ENCODE measurements at regions not wholly inside any gene's neighbourhood (a gene's known extent, or its start where the extent isn't known, plus 50 kb on each side); places are given as distances from the start of the nearest gene placed in this dataset.

DNA sequence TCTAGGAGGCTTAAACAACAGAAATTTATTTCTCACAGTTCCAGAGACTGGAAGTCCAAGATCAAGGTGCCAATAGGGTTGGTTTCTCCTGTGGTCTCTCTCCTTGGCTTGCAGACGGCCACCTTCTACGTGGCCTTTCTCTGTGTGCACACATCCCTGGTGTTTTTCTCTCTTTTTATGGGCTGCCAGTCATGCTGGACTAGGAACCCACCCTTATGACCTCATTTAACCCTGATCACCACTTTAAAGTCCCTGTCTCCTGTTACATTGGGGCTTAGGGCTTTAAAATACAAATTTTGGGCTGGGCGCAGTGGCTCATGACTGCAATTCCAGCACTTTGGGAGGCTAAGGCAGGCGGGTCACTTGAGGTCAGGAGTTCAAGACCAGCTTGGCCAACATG lies 157.1 kb downstream of the TLE1 start:
- Histone ChIP-seq H3K4me3 (ENCODE audit: low read depth in 1 of 3, low read length in 3 of 3) (no peak overlapping the region), H3K4me1 (ENCODE audit: control insufficient read depth in 3 of 3, insufficient read depth in 2 of 3, low read depth in 1 of 3, low read length in 2 of 3) (no peaks in the 10 kb centered on the region), H3K36me3 (ENCODE audit: control insufficient read depth in 3 of 3, insufficient read depth in 2 of 3, low read depth in 1 of 3, low read length in 3 of 3) (no peaks in the 10 kb centered on the region), H3K27ac (ENCODE audit: low read depth in 1 of 3, low read length in 2 of 3) (no peak overlapping the region), H3K9me3 (ENCODE audit: control insufficient read depth in 2 of 2, insufficient read depth in 1 of 2, low read depth in 1 of 2, low read length in 1 of 2) (no peaks in the 10 kb centered on the region), H3K27me3 (ENCODE audit: control insufficient read depth in 3 of 3, insufficient read depth in 3 of 3, low read length in 3 of 3) (no peaks in the 10 kb centered on the region)
- DNase-seq (no peak), FAIRE-seq (no peak)
- WGBS, 3 donors: 82 to 91% (median 83%) methylated on average over 4 of the region's 4 CpGs

DNA sequence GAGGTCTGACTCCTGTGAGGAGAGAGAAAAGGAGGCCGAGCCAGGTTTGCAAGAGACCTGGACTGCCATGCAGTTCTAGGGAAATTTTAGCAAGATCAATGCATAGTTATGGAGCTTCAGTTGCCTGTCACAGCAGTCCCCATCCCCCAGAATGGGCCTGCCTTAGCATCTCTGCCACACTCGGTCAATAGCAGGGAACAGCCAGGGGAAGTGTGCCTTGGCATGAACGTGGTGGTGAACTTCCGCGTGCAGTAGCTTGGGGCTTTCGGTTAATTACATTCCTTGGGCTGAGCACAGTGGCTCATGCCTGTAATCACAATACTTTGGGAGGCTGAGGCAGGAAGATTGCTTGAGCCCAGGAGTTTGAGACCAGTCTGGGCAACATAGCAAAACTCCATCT lies 157.8 kb downstream of the TLE1 start:
- H3K9me3 ChIP-seq (ENCODE audit: control insufficient read depth in 2 of 2, insufficient read depth in 1 of 2, low read depth in 1 of 2, low read length in 1 of 2): no peaks in the 10 kb centered on the region
- H3K4me3 ChIP-seq (ENCODE audit: low read depth in 1 of 3, low read length in 3 of 3): no peak overlapping the region
- no peaks in the 10 kb centered on the region for H3K4me1 ChIP-seq (ENCODE audit: control insufficient read depth in 3 of 3, insufficient read depth in 2 of 3, low read depth in 1 of 3, low read length in 2 of 3)
- H3K27ac ChIP-seq (ENCODE audit: low read depth in 1 of 3, low read length in 2 of 3): no peak overlapping the region
- DNase-seq (no peak), FAIRE-seq (no peak)
- no peaks in the 10 kb centered on the region for H3K27me3 ChIP-seq (ENCODE audit: control insufficient read depth in 3 of 3, insufficient read depth in 3 of 3, low read length in 3 of 3)
- H3K36me3 ChIP-seq (ENCODE audit: control insufficient read depth in 3 of 3, insufficient read depth in 2 of 3, low read depth in 1 of 3, low read length in 3 of 3): no peaks in the 10 kb centered on the region
- WGBS, 3 donors: 81 to 94% (median 92%) methylated on average over 6 of the region's 6 CpGs

DNA sequence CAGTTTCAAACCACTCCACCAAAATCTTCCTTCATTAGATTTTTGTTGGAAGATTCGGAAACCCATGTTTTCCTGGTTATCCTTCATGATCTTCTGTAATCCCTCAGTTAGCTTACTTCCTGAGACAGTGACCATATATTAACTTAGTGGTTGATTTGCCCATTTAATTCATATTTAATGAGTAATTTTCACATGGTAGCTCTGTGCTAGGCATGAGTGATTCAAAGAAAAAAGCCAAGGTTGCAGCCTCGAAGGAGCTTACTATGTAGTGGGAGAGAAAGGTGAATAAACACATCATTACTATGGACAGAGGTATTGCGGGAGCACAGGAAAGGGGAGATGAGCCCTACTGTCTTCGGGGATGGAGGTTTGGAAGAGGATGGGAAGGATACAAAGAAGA lies 158.5 kb downstream of the TLE1 start:
- Histone ChIP-seq H3K4me1 (ENCODE audit: control insufficient read depth in 3 of 3, insufficient read depth in 2 of 3, low read depth in 1 of 3, low read length in 2 of 3) (no peaks in the 10 kb centered on the region), H3K4me3 (ENCODE audit: low read depth in 1 of 3, low read length in 3 of 3) (no peak overlapping the region), H3K9me3 (ENCODE audit: control insufficient read depth in 2 of 2, insufficient read depth in 1 of 2, low read depth in 1 of 2, low read length in 1 of 2) (no peaks in the 10 kb centered on the region), H3K27me3 (ENCODE audit: control insufficient read depth in 3 of 3, insufficient read depth in 3 of 3, low read length in 3 of 3) (no peaks in the 10 kb centered on the region), H3K36me3 (ENCODE audit: control insufficient read depth in 3 of 3, insufficient read depth in 2 of 3, low read depth in 1 of 3, low read length in 3 of 3) (no peaks in the 10 kb centered on the region), H3K27ac (ENCODE audit: low read depth in 1 of 3, low read length in 2 of 3) (no peak overlapping the region)
- DNase-seq (no peak), FAIRE-seq (no peak)
- WGBS, 3 donors: 86 to 92% (median 91%) methylated on average over 4 of the region's 4 CpGs

DNA sequence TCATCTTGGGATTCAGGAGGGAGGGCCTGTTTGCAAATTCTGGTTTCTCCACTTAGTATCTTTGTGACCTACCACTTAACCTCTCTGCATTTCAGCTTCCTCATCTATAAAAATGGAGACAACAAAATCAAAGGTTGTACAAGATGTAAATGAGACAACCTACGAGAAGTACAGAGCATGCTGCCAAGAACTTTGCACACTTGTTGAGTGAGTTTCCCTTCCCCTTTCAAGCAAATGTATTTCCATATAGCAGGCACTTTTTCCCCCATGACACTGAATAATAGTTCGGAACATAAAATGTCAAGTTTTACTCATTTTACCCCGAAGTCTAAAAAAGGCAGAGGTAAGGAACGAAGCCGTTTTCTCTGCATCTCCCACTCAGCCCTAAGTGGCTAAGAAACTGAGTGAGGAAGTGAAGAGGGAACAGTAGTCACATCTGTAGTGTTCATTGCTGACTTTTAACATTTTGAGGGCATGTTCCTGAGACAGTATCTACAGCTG lies 159.0 kb downstream of the TLE1 start:
- Histone ChIP-seq H3K4me3 (ENCODE audit: low read depth in 1 of 3, low read length in 3 of 3) (no peak overlapping the region), H3K27ac (ENCODE audit: low read depth in 1 of 3, low read length in 2 of 3) (no peak overlapping the region), H3K27me3 (ENCODE audit: control insufficient read depth in 3 of 3, insufficient read depth in 3 of 3, low read length in 3 of 3) (no peaks in the 10 kb centered on the region), H3K9me3 (ENCODE audit: control insufficient read depth in 2 of 2, insufficient read depth in 1 of 2, low read depth in 1 of 2, low read length in 1 of 2) (no peaks in the 10 kb centered on the region), H3K4me1 (ENCODE audit: control insufficient read depth in 3 of 3, insufficient read depth in 2 of 3, low read depth in 1 of 3, low read length in 2 of 3) (no peaks in the 10 kb centered on the region), H3K36me3 (ENCODE audit: control insufficient read depth in 3 of 3, insufficient read depth in 2 of 3, low read depth in 1 of 3, low read length in 3 of 3) (no peaks in the 10 kb centered on the region)
- FAIRE-seq: no peak
- DNase-seq: no peak
- 74 to 82% (median 75%) methylated on average over 5 of the region's 5 CpGs for WGBS, 3 donors

DNA sequence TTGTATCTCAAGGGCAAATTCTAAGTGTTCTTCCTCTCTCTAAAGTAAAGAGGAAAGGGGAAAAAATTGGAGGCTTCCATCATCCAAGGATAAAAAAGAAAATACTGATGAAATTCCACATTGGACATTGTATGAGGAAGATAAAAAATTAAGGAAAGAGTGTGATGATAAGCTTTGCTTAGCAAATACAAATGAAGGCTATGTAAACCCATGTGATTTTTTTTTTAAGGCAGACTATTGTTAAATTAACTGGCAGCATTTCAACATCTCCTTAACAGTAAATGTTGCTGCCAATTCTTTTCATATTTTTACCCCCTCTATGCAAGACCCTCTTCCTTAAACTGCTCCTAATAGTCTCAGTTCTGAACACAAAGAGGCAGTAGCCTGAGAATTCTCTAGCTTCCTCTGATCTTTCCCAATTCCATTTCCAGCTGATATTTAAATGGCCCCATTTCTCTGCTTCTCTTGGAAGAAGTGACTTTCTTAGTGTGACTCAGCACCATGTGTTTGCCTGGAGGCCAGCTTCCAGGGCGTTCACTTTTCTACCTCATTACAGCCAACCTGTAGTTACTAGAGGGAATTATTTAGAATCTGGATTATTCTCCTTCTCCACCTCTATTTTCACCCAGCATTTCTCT lies 159.7 kb downstream of the TLE1 start:
- DNase-seq (no peak), FAIRE-seq (no peak)
- Histone ChIP-seq H3K27me3 (ENCODE audit: control insufficient read depth in 3 of 3, insufficient read depth in 3 of 3, low read length in 3 of 3) (no peaks in the 10 kb centered on the region), H3K27ac (ENCODE audit: low read depth in 1 of 3, low read length in 2 of 3) (no peak overlapping the region), H3K9me3 (ENCODE audit: control insufficient read depth in 2 of 2, insufficient read depth in 1 of 2, low read depth in 1 of 2, low read length in 1 of 2) (no peaks in the 10 kb centered on the region), H3K4me3 (ENCODE audit: low read depth in 1 of 3, low read length in 3 of 3) (no peak overlapping the region), H3K4me1 (ENCODE audit: control insufficient read depth in 3 of 3, insufficient read depth in 2 of 3, low read depth in 1 of 3, low read length in 2 of 3) (no peaks in the 10 kb centered on the region), H3K36me3 (ENCODE audit: control insufficient read depth in 3 of 3, insufficient read depth in 2 of 3, low read depth in 1 of 3, low read length in 3 of 3) (no peaks in the 10 kb centered on the region)
- 43 to 61% (median 56%) methylated on average over 1 of the region's 1 CpG for WGBS, 3 donors

DNA sequence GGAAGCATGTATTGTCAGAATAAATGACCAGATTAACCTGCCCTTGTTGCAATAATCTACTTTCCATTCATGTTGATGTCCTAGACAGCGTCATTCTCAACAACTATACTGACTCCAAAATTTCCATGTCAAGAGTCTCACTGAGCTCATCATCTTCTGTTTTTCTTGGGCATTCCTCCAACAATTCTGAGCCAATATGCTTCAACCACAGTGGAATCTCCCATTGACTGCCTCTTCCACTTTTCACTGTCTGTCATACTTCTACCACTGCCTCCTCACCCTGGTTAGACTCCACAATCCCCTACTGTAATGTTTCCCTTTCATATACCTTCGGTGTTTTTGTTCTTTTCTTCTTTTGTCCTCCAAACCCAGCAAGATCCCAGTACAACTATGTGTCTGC lies 162.8 kb downstream of the TLE1 start:
- Histone ChIP-seq H3K9me3 (ENCODE audit: control insufficient read depth in 2 of 2, insufficient read depth in 1 of 2, low read depth in 1 of 2, low read length in 1 of 2) (no peaks in the 10 kb centered on the region), H3K27ac (ENCODE audit: low read depth in 1 of 3, low read length in 2 of 3) (no peak overlapping the region), H3K4me1 (ENCODE audit: control insufficient read depth in 3 of 3, insufficient read depth in 2 of 3, low read depth in 1 of 3, low read length in 2 of 3) (no peaks in the 10 kb centered on the region), H3K27me3 (ENCODE audit: control insufficient read depth in 3 of 3, insufficient read depth in 3 of 3, low read length in 3 of 3) (no peaks in the 10 kb centered on the region), H3K4me3 (ENCODE audit: low read depth in 1 of 3, low read length in 3 of 3) (no peak overlapping the region), H3K36me3 (ENCODE audit: control insufficient read depth in 3 of 3, insufficient read depth in 2 of 3, low read depth in 1 of 3, low read length in 3 of 3) (no peaks in the 10 kb centered on the region)
- DNase-seq (no peak), FAIRE-seq (no peak)
- 82 to 92% (median 84%) methylated on average over 2 of the region's 2 CpGs for WGBS, 3 donors

DNA sequence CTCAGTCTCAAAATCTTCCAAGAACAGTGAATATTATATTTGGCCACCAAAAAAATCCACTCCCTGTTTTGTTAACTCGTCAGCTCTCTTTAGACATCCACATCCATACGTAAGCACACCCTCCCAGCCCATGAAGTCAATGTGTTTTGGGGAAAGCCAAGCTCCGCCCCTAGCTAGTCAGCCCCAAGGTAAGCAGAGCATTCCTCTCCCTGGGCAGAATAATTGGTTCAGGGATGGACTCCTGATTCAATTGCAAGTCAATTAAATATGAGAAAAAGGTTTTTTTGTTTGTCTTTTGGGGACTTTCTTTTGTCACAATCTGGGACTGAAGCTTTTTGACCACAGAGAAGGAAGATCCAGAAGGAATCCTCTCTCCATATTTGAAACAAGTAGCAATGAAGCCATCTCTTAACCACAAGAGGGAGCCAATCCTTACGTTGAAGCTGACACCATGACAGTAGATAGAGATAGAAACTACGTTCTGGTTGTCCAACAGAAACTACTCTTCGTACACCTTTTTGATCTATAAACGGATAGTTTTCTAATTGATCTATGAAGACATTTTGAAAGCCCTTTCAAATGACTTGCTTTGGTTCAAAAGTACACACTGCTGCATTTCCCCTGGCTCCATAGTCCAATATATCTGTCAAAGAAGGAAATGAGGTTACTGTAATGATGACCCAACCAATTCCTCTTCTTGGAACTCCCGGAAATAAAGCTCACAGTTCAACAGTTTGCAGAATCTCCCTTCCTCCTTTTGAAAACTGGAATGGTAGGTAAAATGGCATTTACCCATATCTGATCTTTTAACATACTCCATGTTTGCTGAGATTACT lies 166.4 kb downstream of the TLE1 start:
- Histone ChIP-seq H3K4me3 (ENCODE audit: low read depth in 1 of 3, low read length in 3 of 3) (no peak overlapping the region), H3K27ac (ENCODE audit: low read depth in 1 of 3, low read length in 2 of 3) (peak overlapping the region in 1 of 3 donors; percentile 5), H3K4me1 (ENCODE audit: control insufficient read depth in 3 of 3, insufficient read depth in 2 of 3, low read depth in 1 of 3, low read length in 2 of 3) (no peaks in the 10 kb centered on the region), H3K9me3 (ENCODE audit: control insufficient read depth in 2 of 2, insufficient read depth in 1 of 2, low read depth in 1 of 2, low read length in 1 of 2) (no peaks in the 10 kb centered on the region), H3K36me3 (ENCODE audit: control insufficient read depth in 3 of 3, insufficient read depth in 2 of 3, low read depth in 1 of 3, low read length in 3 of 3) (no peaks in the 10 kb centered on the region), H3K27me3 (ENCODE audit: control insufficient read depth in 3 of 3, insufficient read depth in 3 of 3, low read length in 3 of 3) (no peaks in the 10 kb centered on the region)
- 26 to 40% (median 31%) methylated on average over 8 of the region's 8 CpGs for WGBS, 3 donors
- no peak for FAIRE-seq
- peak; percentile 60 to 71 for DNase-seq

DNA sequence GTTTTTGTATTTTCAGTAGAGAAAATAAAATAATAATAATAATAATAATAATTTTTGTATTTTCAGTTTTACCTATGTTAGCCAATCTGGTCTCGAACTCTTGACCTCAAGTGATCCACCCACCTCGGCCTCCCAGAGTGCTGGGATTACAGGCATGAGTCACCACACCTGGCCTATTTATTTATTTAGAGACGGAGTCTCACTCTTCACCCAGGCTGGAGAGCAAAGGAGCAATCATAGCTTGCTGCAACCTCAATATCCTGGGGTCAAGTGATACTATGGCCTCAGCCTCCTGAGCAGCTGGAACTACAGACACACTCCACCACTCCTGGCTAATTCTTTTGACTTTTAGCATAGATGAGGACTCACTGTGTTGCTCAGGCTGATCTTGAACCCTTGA lies 167.5 kb downstream of the TLE1 start:
- Histone ChIP-seq H3K36me3 (ENCODE audit: control insufficient read depth in 3 of 3, insufficient read depth in 2 of 3, low read depth in 1 of 3, low read length in 3 of 3) (no peaks in the 10 kb centered on the region), H3K4me1 (ENCODE audit: control insufficient read depth in 3 of 3, insufficient read depth in 2 of 3, low read depth in 1 of 3, low read length in 2 of 3) (no peaks in the 10 kb centered on the region), H3K27ac (ENCODE audit: low read depth in 1 of 3, low read length in 2 of 3) (no peak overlapping the region), H3K27me3 (ENCODE audit: control insufficient read depth in 3 of 3, insufficient read depth in 3 of 3, low read length in 3 of 3) (no peaks in the 10 kb centered on the region), H3K9me3 (ENCODE audit: control insufficient read depth in 2 of 2, insufficient read depth in 1 of 2, low read depth in 1 of 2, low read length in 1 of 2) (no peaks in the 10 kb centered on the region), H3K4me3 (ENCODE audit: low read depth in 1 of 3, low read length in 3 of 3) (no peak overlapping the region)
- FAIRE-seq (no peak), DNase-seq (no peak)
- WGBS, 3 donors: 27 to 55% (median 40%) methylated on average over 3 of the region's 3 CpGs
